ENCODE measurements at regions not wholly inside any gene's neighbourhood (a gene's known extent, or its start where the extent isn't known, plus 50 kb on each side); places are given as distances from the start of the nearest gene placed in this dataset.

DNA sequence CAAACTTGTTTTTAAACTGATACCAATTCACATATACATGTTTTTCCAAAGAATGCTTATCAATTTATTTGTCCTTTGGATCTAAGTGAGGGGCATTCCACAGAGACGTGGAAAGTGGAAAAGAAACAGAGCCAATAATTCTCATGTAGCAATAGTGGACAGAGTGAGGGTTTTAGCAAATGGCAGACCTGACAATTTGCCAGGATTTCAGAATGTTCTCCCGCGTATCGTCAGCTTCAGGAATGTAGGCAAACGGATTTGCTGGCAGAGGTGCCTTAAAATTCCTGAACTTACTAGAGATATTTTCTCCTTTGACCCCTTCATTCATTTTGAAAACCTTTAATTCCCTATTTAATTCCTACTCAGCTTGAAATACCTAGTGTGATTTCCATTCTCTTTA is 193.4 kb upstream of the CPHXL start:
- peak; percentile 9 for DNase-seq (ENCODE audit: low read depth)
- TF ChIP-seq CTCF (IDR thresholded peaks at IDR 0.05; ENCODE audit: insufficient read depth, low read length): no peak
- H3K4me3 ChIP-seq (ENCODE audit: low read depth, low read length): no peak overlapping the region

DNA sequence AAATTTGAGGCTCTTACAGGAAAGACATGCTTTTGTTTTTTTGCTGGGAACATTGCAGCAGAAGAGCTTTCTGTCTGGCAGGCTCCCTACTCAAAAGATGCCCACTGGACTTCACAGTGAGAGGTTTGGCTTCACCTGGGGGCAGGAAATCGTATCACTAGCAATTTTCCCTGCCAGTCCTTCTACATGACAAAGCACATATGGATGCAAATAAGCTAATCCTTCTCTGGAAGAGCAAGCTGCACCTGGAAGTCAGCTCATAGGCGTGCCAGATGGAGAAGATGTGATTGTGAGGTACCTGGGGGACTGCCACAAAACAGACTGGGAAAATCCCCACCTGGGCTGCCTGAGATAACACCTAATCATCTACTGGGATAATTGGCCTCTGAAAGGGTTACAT is 195.0 kb upstream of the CPHXL start:
- no peak for DNase-seq (ENCODE audit: low read depth)
- no peak overlapping the region for H3K4me3 ChIP-seq (ENCODE audit: low read depth, low read length)
- TF ChIP-seq CTCF (IDR thresholded peaks at IDR 0.05; ENCODE audit: insufficient read depth, low read length): no peak

GRCh38 chr16:75922250-75922649 is 196.0 kb upstream of the CPHXL start:
- H3K4me3 ChIP-seq (ENCODE audit: low read depth, low read length): no peak overlapping the region
- no peak for TF ChIP-seq CTCF (IDR thresholded peaks at IDR 0.05; ENCODE audit: insufficient read depth, low read length)
- DNase-seq (ENCODE audit: low read depth): no peak

DNA sequence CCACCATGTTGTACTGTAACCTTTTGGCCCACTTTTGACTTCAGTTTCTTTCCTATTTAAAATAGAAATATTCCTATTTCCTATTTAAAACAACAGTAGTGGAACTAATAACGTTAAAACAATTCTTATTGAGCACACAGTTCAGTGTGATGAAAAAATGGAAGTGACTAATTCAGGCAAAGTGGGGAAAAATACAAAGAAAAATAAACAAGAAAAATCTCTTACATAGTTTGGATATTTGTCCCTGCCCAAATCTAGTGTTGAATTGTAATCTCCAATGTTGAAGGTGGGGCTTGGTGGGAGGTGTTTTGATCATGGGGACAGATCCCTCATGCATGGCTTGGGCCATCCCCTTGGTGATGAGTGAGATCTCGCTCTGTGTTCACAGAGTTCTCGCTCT is 198.1 kb upstream of the CPHXL start:
- no peak for DNase-seq (ENCODE audit: low read depth)
- no peak overlapping the region for H3K4me3 ChIP-seq (ENCODE audit: low read depth, low read length)
- no peak for TF ChIP-seq CTCF (IDR thresholded peaks at IDR 0.05; ENCODE audit: insufficient read depth, low read length)

DNA sequence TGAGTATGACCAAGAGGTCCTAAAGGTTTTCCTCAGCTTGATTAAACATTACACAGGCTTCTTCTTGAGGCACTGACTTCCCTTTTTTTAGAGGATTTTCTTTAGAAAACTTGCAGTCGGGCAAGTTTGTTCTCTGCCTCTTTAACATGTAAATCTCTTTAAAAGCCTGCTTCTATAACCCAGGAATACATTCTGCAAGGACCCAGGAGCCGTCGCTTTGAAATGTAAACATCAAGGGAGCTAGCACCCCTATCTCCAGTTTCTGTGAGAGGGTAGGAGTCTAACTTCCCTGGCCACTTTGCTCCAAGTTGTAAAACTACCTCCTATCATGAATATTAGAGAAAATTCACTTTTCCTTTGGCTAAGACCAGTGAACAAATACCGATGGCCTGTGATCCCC is 201.5 kb upstream of the CPHXL start:
- DNase-seq (ENCODE audit: low read depth): no peak
- no peak for TF ChIP-seq CTCF (IDR thresholded peaks at IDR 0.05; ENCODE audit: insufficient read depth, low read length)
- H3K4me3 ChIP-seq (ENCODE audit: low read depth, low read length): no peak overlapping the region

- no peak overlapping the region for H3K4me3 ChIP-seq (ENCODE audit: low read depth, low read length)
- no peak for DNase-seq (ENCODE audit: low read depth)
- TF ChIP-seq CTCF (IDR thresholded peaks at IDR 0.05; ENCODE audit: insufficient read depth, low read length): no peak
These were observed 202.0 kb upstream of the CPHXL start for GRCh38 chr16:75928295-75928694.

DNA sequence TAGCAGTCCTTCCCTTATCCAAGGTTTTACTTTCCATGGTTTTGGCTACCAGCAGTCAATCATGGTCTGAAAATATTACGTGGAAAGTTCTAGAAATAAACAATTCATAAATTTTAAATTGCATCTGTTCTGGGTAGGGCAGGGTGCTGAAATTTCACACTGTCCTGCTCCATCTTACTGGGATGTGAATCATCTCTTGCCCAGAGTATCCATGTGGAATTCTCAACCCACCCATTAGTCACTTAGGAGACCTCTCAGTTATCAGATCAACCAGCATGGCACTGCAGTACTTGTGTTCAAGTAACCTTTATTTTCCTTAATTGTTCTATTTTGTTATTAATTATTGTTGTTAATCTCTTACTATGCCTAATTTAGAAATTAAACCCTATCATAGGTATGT is 202.8 kb upstream of the CPHXL start:
- DNase-seq (ENCODE audit: low read depth): no peak
- no peak overlapping the region for H3K4me3 ChIP-seq (ENCODE audit: low read depth, low read length)
- TF ChIP-seq CTCF (IDR thresholded peaks at IDR 0.05; ENCODE audit: insufficient read depth, low read length): no peak
